B cell (primary cell): ENCODE measurements at regions not wholly inside any gene's neighbourhood (a gene's known extent, or its start where the extent isn't known, plus 50 kb on each side); places are given as distances from the start of the nearest gene placed in this dataset.

ENCODE experiments used
- ATAC-seq: fragments of 200-7000 bp; cut with Tn5 transposase; one replicate; pipeline ENCODE4 v1.10.0; 2021; ENCODE audit warnings: low read depth, mild to moderate bottlenecking, moderate number of reproducible peaks, moderate library complexity
- CTCF ChIA-PET: fragments of 350-600 bp; sonication (Branson Sonifier 250); formaldehyde crosslinking; loops from one replicate; lab custom pipeline; 2021; ENCODE audit warnings: antibody characterized with exemption, inconsistent platforms; lab: Charles Lee
- POLR2A ChIA-PET: fragments of 350-600 bp; sonication (Branson Sonifier 250); formaldehyde crosslinking; loops from one replicate; lab custom pipeline; 2021; ENCODE audit warnings: antibody characterized with exemption; lab: Charles Lee
- DNase-seq: peaks from one replicate; pipeline ENCODE4 v3.0.0; 2013
- H2AFZ ChIP-seq: 2 replicates; pipeline ENCODE4 v1.6.1; 2012; ENCODE audit warnings: mild to moderate bottlenecking, low read depth, low read length; ENCODE audit not compliant: insufficient read depth, poor library complexity, severe bottlenecking
- H3K27ac ChIP-seq, 2 donors: 1 replicate in 1 of 2; 2 replicates in 1 of 2; pipeline ENCODE4 v1.5.1; 2012 to 2013; ENCODE audit warnings: low read length in 2 of 2, mild to moderate bottlenecking in 2 of 2, moderate library complexity in 1 of 2
- H3K27me3 ChIP-seq, 4 experiments: fragments of 200-600 bp in 1 of 4; sonication (generic) in 1 of 4; replicated peaks in 1 of 4; 1 replicate in 2 of 4; 2 replicates in 2 of 4; pipeline versions ENCODE4 v1.6.1 to v1.7.0; 2013 to 2016; ENCODE audit warnings: low read length in 3 of 4, mild to moderate bottlenecking in 2 of 4, mixed read lengths in 1 of 4, moderate library complexity in 1 of 4; ENCODE audit not compliant: insufficient read depth in 4 of 4, control insufficient read depth in 3 of 4; ENCODE audit errors: control extremely low read depth in 1 of 4
- H3K36me3 ChIP-seq, 2 experiments: replicated peaks in 1 of 2; 1 replicate in 1 of 2; 2 replicates in 1 of 2; pipeline versions ENCODE4 v1.6.1 to v1.7.1; 2013; ENCODE audit warnings: low read length in 1 of 2; ENCODE audit not compliant: insufficient read depth in 2 of 2, control insufficient read depth in 1 of 2; ENCODE audit errors: control extremely low read depth in 1 of 2, extremely low read depth in 1 of 2
- H3K4me1 ChIP-seq, 2 donors: fragments of 200-600 bp in 1 of 2; sonication (generic) in 1 of 2; 1 replicate in 1 of 2; 2 replicates in 1 of 2; pipeline versions ENCODE4 v1.5.1 to v1.6.1; 2013 to 2017; ENCODE audit warnings: low read length in 2 of 2; ENCODE audit not compliant: control insufficient read depth in 2 of 2, insufficient read depth in 2 of 2
- H3K4me2 ChIP-seq: replicated peaks from 2 replicates; pipeline ENCODE3; 2012; ENCODE audit warnings: mild to moderate bottlenecking, low read depth, low read length; ENCODE audit not compliant: poor library complexity, severe bottlenecking
- H3K4me3 ChIP-seq, 5 experiments: fragments of 200-600 bp in 1 of 5; sonication (generic) in 1 of 5; 1 replicate in 3 of 5; 2 replicates in 2 of 5; pipeline versions ENCODE4 v1.5.1 to v1.7.0; 2011 to 2016; ENCODE audit warnings: low read length in 4 of 5, mild to moderate bottlenecking in 4 of 5, low read depth in 2 of 5, control low read depth in 1 of 5, moderate library complexity in 1 of 5; ENCODE audit not compliant: insufficient read depth in 1 of 5; ENCODE audit errors: control extremely low read depth in 1 of 5, extremely low read depth in 1 of 5
- H3K79me2 ChIP-seq: fragments of 200-600 bp; sonication (generic); one replicate; pipeline ENCODE4 v1.6.0; 2016; ENCODE audit warnings: low read length; ENCODE audit not compliant: control insufficient read depth, insufficient read depth
- H3K9ac ChIP-seq: fragments of 200-600 bp; sonication (generic); 2 replicates; pipeline ENCODE4 v1.6.1; 2017; ENCODE audit warnings: mild to moderate bottlenecking, low read length, moderate library complexity
- H3K9me3 ChIP-seq, 3 donors: one replicate each; pipeline versions ENCODE4 v1.6.1 to v1.7.1; 2013; ENCODE audit warnings: low read length in 2 of 3; ENCODE audit not compliant: control insufficient read depth in 2 of 3, insufficient read depth in 1 of 3; ENCODE audit errors: control extremely low read depth in 1 of 3
- H4K20me1 ChIP-seq: 2 replicates; pipeline ENCODE4 v1.6.0; 2012; ENCODE audit warnings: mild to moderate bottlenecking, low read length; ENCODE audit not compliant: insufficient read depth, control insufficient read depth, poor library complexity, severe bottlenecking
- H3K27ac Mint-ChIP-seq: one replicate; pipeline ENCODE4 v1.8.0; 2021; ENCODE audit warnings: mixed read lengths
- H3K27me3 Mint-ChIP-seq: one replicate; pipeline ENCODE4 v1.8.0; 2021; ENCODE audit warnings: mixed read lengths
- H3K4me1 Mint-ChIP-seq: one replicate; pipeline ENCODE4 v1.8.0; 2021; ENCODE audit warnings: mixed read lengths
- H3K4me3 Mint-ChIP-seq: one replicate; pipeline ENCODE4 v1.8.0; 2021; ENCODE audit warnings: mixed read lengths
- H3K9me3 Mint-ChIP-seq: one replicate; pipeline ENCODE4 v1.8.0; 2022; ENCODE audit warnings: mixed read lengths; ENCODE audit not compliant: insufficient read depth
- EZH2 ChIP-seq: IDR thresholded peaks from 2 replicates; pipeline ENCODE4 v1.6.1; 2012; ENCODE audit warnings: borderline replicate concordance, low read depth, mild to moderate bottlenecking, moderate library complexity, low read length; ENCODE audit not compliant: insufficient read depth, poor library complexity, severe bottlenecking
- WGBS: methylation state at CpG from one replicate; pipeline ENCODE4 v1.1.5; 2013; ENCODE audit warnings: missing lambda C conversion rate; ENCODE audit not compliant: insufficient coverage; 5-methylcytosine and 5-hydroxymethylcytosine counted together
- intact Hi-C: fragments of 100-400 bp; cut with micrococcal nuclease; formaldehyde crosslinking; loops from one replicate; pipeline ENCODE4 v1.10.0; 2022
- TF ChIP-seq, protein P1 (sequence below): fragments of 200-600 bp; IDR thresholded peaks from one replicate; pipeline ENCODE4 v1.8.0; 2022; ENCODE audit warnings: antibody characterized with exemption, mild to moderate bottlenecking

GRCh38 chr15:22265056-22265945 lies 185.0 kb downstream of the OR4M2 start:
- TF ChIP-seq EZH2: no peak
- TF ChIP-seq, protein P1, sequence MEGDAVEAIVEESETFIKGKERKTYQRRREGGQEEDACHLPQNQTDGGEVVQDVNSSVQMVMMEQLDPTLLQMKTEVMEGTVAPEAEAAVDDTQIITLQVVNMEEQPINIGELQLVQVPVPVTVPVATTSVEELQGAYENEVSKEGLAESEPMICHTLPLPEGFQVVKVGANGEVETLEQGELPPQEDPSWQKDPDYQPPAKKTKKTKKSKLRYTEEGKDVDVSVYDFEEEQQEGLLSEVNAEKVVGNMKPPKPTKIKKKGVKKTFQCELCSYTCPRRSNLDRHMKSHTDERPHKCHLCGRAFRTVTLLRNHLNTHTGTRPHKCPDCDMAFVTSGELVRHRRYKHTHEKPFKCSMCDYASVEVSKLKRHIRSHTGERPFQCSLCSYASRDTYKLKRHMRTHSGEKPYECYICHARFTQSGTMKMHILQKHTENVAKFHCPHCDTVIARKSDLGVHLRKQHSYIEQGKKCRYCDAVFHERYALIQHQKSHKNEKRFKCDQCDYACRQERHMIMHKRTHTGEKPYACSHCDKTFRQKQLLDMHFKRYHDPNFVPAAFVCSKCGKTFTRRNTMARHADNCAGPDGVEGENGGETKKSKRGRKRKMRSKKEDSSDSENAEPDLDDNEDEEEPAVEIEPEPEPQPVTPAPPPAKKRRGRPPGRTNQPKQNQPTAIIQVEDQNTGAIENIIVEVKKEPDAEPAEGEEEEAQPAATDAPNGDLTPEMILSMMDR: no peak
- no peak overlapping the region for H3K4me3 ChIP-seq
- Mint-ChIP-seq H3K4me3 (no peak overlapping the region), H3K27me3 (peaks cover under 1% of the 10 kb centered on the region), H3K4me1 (no peaks in the 10 kb centered on the region), H3K9me3 (no peaks in the 10 kb centered on the region), H3K27ac (no peak overlapping the region)
- CTCF ChIA-PET: no interaction called here
- peaks cover 0 to 4% (median 0%) of the 10 kb centered on the region in 3 donors for H3K9me3 ChIP-seq
- DNase-seq: no peak
- ATAC-seq: no peak
- H3K9ac ChIP-seq: no peak overlapping the region
- H3K36me3 ChIP-seq: no peaks in the 10 kb centered on the region
- 84% methylated on average over 19 of the region's 19 CpGs for WGBS
- intact Hi-C loops: no loop called here
- H4K20me1 ChIP-seq: no peaks in the 10 kb centered on the region
- no peak overlapping the region for H3K4me2 ChIP-seq
- H3K4me1 ChIP-seq: peaks cover 0 to 9% of the 10 kb centered on the region in 2 donors
- H3K27me3 ChIP-seq: peaks cover 0 to 4% (median 0%) of the 10 kb centered on the region in 4 experiments
- no peak overlapping the region for H3K27ac ChIP-seq
- no peaks in the 10 kb centered on the region for H3K79me2 ChIP-seq
- H2AFZ ChIP-seq: no peak overlapping the region
- POLR2A ChIA-PET: no interaction called here

GRCh38 chr15:22265970-22266369 lies 185.6 kb downstream of the OR4M2 start:
- Mint-ChIP-seq H3K27ac (no peak overlapping the region), H3K27me3 (peaks cover 4% of the 10 kb centered on the region), H3K4me3 (no peak overlapping the region), H3K4me1 (no peaks in the 10 kb centered on the region), H3K9me3 (no peaks in the 10 kb centered on the region)
- Histone ChIP-seq H3K79me2 (no peaks in the 10 kb centered on the region), H3K9me3 (peaks cover 0 to 4% (median 0%) of the 10 kb centered on the region in 3 donors), H3K4me3 (no peak overlapping the region), H4K20me1 (no peaks in the 10 kb centered on the region), H3K27ac (no peak overlapping the region), H2AFZ (no peak overlapping the region), H3K9ac (no peak overlapping the region), H3K4me2 (no peak overlapping the region), H3K27me3 (peaks cover 0 to 4% (median 0%) of the 10 kb centered on the region in 4 experiments), H3K4me1 (peaks cover 0 to 9% of the 10 kb centered on the region in 2 donors), H3K36me3 (no peaks in the 10 kb centered on the region)
- TF ChIP-seq, protein P1: no peak
- DNase-seq: no peak
- CTCF ChIA-PET: no interaction called here
- 83% methylated on average over 1 of the region's 2 CpGs for WGBS
- POLR2A ChIA-PET: no interaction called here
- intact Hi-C loops: no loop called here
- no peak for ATAC-seq
